Stimulated activated CD4-positive, alpha-beta T cell treated with anti-CD3 and anti-CD28 coated beads, Interleukin-4, amount 100 ng/mL, for 1 hour (primary cell): ENCODE measurements at regions not wholly inside any gene's neighbourhood (a gene's known extent, or its start where the extent isn't known, plus 50 kb on each side); places are given as distances from the start of the nearest gene placed in this dataset.

Experiments
- DNase-seq: peaks from one replicate; pipeline ENCODE4 v3.0.0-alpha.2; 2020

- no peak for DNase-seq
Observed at GRCh38 chr22:49638001-49638400, 189.7 kb downstream of the BRD1 start.

- no peak for DNase-seq
Observed at GRCh38 chr22:49637255-49637760, 190.4 kb downstream of the BRD1 start.

GRCh38 chr22:49636649-49637048 is 191.0 kb downstream of the BRD1 start:
- no peak for DNase-seq

GRCh38 chr22:49636214-49636613 is 191.5 kb downstream of the BRD1 start:
- DNase-seq, result no peak

- DNase-seq, result no peak
Observed at GRCh38 chr22:49634006-49634772, 193.5 kb downstream of the BRD1 start.

- DNase-seq, result no peak
Observed at GRCh38 chr22:49633010-49633324, 194.7 kb downstream of the BRD1 start.

GRCh38 chr22:49632199-49633009 is 195.3 kb downstream of the BRD1 start:
- DNase-seq, result no peak

GRCh38 chr22:49630448-49630946 is 197.2 kb downstream of the BRD1 start:
- DNase-seq, result no peak

GRCh38 chr22:49629586-49630447 is 197.9 kb downstream of the BRD1 start:
- no peak for DNase-seq

GRCh38 chr22:49629261-49629570 is 198.5 kb downstream of the BRD1 start:
- no peak for DNase-seq

- DNase-seq, result no peak
Observed at GRCh38 chr22:49628391-49629260, 199.0 kb downstream of the BRD1 start.

- DNase-seq, result no peak
Observed at GRCh38 chr22:49627217-49628181, 200.2 kb downstream of the BRD1 start.

- DNase-seq, result no peak
Observed at GRCh38 chr22:49626361-49627216, 201.1 kb downstream of the BRD1 start.

GRCh38 chr22:49624421-49625177 is 203.1 kb downstream of the BRD1 start:
- no peak for DNase-seq

GRCh38 chr22:49623715-49624114 is 204.0 kb downstream of the BRD1 start:
- DNase-seq, result no peak

GRCh38 chr22:49623176-49623575 is 204.5 kb downstream of the BRD1 start:
- no peak for DNase-seq

- no peak for DNase-seq
Observed at GRCh38 chr22:49622241-49623105, 205.2 kb downstream of the BRD1 start.

GRCh38 chr22:49621601-49622210 is 206.0 kb downstream of the BRD1 start:
- no peak for DNase-seq
